K562 (cell line): ENCODE measurements at regions not wholly inside any gene's neighbourhood (a gene's known extent, or its start where the extent isn't known, plus 50 kb on each side); places are given as distances from the start of the nearest gene placed in this dataset.
"Not testable (repeated sequence)": the region's sequence is repeated elsewhere in the genome, so short reads cannot be mapped to it uniquely, and the experiment has no call there.

Experiments
- EP300 ChIP-seq: IDR thresholded peaks from 2 replicates; pipeline ENCODE4 v1.6.1; 2012; ENCODE audit warnings: low read length, improper control_type of control experiment
- POLR2A ChIP-seq: fragments of 450-650 bp; conservative IDR thresholded peaks from 2 replicates; pipeline ENCODE4 v1.6.1; 2016
- RCOR1 ChIP-seq, 2 experiments: IDR thresholded peaks; 2 replicates each; pipeline ENCODE4 v1.6.1; 2012; ENCODE audit warnings: low read depth in 2 of 2, low read length in 2 of 2, borderline replicate concordance in 1 of 2, improper control_type of control experiment in 1 of 2
- TBP ChIP-seq: optimal IDR thresholded peaks from 2 replicates; pipeline ENCODE3; 2011; ENCODE audit warnings: low read depth, low read length, improper control_type of control experiment
- ZNF764 ChIP-seq: fragments of 250-450 bp; sonication (Bioruptor Pico); IDR thresholded peaks from 2 replicates; pipeline ENCODE4 v1.4.0; 2020; ENCODE audit warnings: low read depth, mild to moderate bottlenecking, moderate library complexity

DNA sequence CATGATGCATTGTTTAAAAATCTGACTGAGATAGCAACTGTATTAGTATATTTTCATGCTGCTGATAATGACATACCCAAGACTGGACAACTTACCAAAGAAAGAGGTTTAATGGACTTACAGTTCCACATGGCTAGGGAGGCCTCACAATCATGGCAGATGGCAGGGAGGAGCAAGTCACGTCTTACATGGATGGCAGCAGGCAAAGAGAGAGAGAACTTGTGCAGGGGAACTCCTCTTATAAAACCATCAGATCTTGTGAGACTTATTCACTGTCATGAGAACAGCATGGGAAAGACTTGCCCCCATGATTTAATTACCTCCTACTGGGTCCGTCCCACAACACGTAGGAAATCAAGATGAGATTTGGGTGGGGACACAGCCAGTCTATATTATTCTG is 81.3 kb upstream of the CCDC179 start:
- not testable (repeated sequence) for TF ChIP-seq RCOR1 (IDR thresholded peaks at IDR 0.05; ENCODE audit: borderline replicate concordance in 1 of 2, low read depth in 2 of 2, low read length in 2 of 2); TBP; EP300; POLR2A; ZNF764 (CRISPR knock-in tag)
